SK-N-SH (cell line): ENCODE measurements at regions not wholly inside any gene's neighbourhood (a gene's known extent, or its start where the extent isn't known, plus 50 kb on each side); places are given as distances from the start of the nearest gene placed in this dataset.

Source experiments
- FOXJ3 ChIP-seq: sonication (generic); formaldehyde crosslinking; IDR thresholded peaks from 2 replicates; pipeline ENCODE4 v1.5.1; 2020; ENCODE audit warnings: mild to moderate bottlenecking, missing genetic modification reagents
- RXRA ChIP-seq: IDR thresholded peaks from 2 replicates; pipeline ENCODE4 v1.4.0; 2012; ENCODE audit warnings: low read depth, mild to moderate bottlenecking, borderline replicate concordance

- TF ChIP-seq FOXJ3 (CRISPR knock-in tag) (no peak), RXRA (no peak)
Measured at GRCh38 chr17:34504814-34505484, 74.4 kb upstream of the TMEM132E start.
